ENCODE measurements at regions not wholly inside any gene's neighbourhood (a gene's known extent, or its start where the extent isn't known, plus 50 kb on each side); places are given as distances from the start of the nearest gene placed in this dataset.

DNA sequence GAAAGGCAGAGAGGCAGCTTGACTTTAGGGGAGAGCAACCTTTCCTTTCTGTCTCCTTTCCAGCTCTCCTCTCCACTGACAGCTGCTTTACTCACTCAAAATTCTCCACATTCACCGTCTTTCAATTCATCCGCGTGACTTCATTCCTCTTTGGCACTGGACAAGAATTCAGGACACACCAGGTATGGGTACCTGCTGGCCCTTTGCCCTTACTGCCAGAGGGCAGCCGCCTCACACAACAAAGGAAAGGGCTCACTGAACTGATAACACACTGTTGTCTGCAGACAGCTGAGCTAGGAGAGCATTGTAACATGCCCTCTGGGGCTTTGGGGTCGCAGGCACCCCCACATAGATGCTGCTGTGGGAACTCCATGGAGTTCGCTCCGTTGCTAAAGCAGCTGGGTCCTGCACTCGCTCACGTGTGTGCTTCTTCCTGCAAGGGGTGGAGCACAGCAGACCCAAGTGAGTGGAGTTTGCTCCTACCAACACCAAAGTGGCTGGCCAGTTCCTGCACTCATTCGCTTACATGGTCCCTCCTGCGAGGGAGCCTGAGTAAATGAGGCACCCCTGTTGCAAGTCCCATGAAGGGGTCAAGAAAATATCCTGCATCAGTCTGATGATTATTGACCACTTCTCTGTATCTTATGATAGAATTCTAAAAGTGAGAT, 79.0 kb upstream of the SGO1 start:
- H3K79me2 ChIP-seq (ENCODE audit: low read length) = no peaks in the 10 kb centered on the region
- no peak for DNase-seq
- no peak overlapping the region for H3K27ac ChIP-seq (ENCODE audit: low read length)
- no peak overlapping the region for H2AFZ ChIP-seq (ENCODE audit: low read length)
- no peak overlapping the region for H3K4me2 ChIP-seq (ENCODE audit: low read depth, low read length)
- H3F3A ChIP-seq (ENCODE audit: insufficient read depth, low read length) = no peaks in the 10 kb centered on the region
- H3K9me3 ChIP-seq (replicated peaks; ENCODE audit: insufficient read depth, low read length) = no peaks in the 10 kb centered on the region
- no peaks in the 10 kb centered on the region for H4K20me1 ChIP-seq (ENCODE audit: insufficient read depth, low read length)
- H3K27me3 ChIP-seq (replicated peaks; ENCODE audit: insufficient read depth, low read length) = no peaks in the 10 kb centered on the region
- H3K9ac ChIP-seq (ENCODE audit: low read length) = no peak overlapping the region
- no peaks in the 10 kb centered on the region for H3K9me2 ChIP-seq (replicated peaks; ENCODE audit: insufficient read depth, low read length)
- TF ChIP-seq EZH2phosphoT487 (IDR thresholded peaks at IDR 0.05; ENCODE audit: low read length) = no peak
- TF ChIP-seq EZH2 (optimal IDR thresholded peaks at IDR 0.05; ENCODE audit: low read depth, low read length) = no peak
- TF ChIP-seq CTCF (IDR thresholded peaks at IDR 0.05; ENCODE audit: low read length) = no peak
- no peak overlapping the region for H3K4me3 ChIP-seq (ENCODE audit: low read length)
- no peaks in the 10 kb centered on the region for H3K36me3 ChIP-seq (replicated peaks; ENCODE audit: insufficient read depth, low read length)
- no peaks in the 10 kb centered on the region for H3K4me1 ChIP-seq (ENCODE audit: low read length)

DNA sequence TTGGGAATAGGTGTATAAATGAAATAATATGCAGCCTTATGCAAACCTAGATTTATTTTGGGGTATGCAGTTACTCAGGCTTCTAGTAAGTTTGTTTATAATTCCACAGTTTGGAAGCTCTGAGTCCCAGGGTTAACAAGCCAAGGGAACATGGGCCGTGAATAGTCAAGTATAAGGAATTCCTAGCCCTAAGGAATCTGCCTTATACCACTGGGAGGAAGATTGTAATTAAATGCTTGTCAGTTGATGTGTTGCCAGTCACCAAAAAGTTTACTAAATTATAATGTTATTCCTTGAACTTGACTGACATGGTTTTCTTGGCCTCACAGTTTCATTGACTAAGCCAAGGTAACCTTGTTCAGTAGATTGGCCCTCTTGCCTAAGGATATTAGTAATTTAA, 72.4 kb upstream of the SGO1 start:
- Histone ChIP-seq H3K79me2 (ENCODE audit: low read length) (no peaks in the 10 kb centered on the region), H3K36me3 (replicated peaks; ENCODE audit: insufficient read depth, low read length) (no peaks in the 10 kb centered on the region), H3K27me3 (replicated peaks; ENCODE audit: insufficient read depth, low read length) (no peaks in the 10 kb centered on the region), H2AFZ (ENCODE audit: low read length) (no peak overlapping the region), H4K20me1 (ENCODE audit: insufficient read depth, low read length) (no peaks in the 10 kb centered on the region), H3K9ac (ENCODE audit: low read length) (no peak overlapping the region), H3F3A (ENCODE audit: insufficient read depth, low read length) (no peaks in the 10 kb centered on the region), H3K9me3 (replicated peaks; ENCODE audit: insufficient read depth, low read length) (no peaks in the 10 kb centered on the region), H3K9me2 (replicated peaks; ENCODE audit: insufficient read depth, low read length) (no peaks in the 10 kb centered on the region), H3K4me2 (ENCODE audit: low read depth, low read length) (no peak overlapping the region), H3K4me3 (ENCODE audit: low read length) (no peak overlapping the region), H3K27ac (ENCODE audit: low read length) (no peak overlapping the region), H3K4me1 (ENCODE audit: low read length) (no peaks in the 10 kb centered on the region)
- TF ChIP-seq EZH2 (optimal IDR thresholded peaks at IDR 0.05; ENCODE audit: low read depth, low read length) = no peak
- no peak for TF ChIP-seq EZH2phosphoT487 (IDR thresholded peaks at IDR 0.05; ENCODE audit: low read length)
- no peak for TF ChIP-seq CTCF (IDR thresholded peaks at IDR 0.05; ENCODE audit: low read length)
- no peak for DNase-seq

DNA sequence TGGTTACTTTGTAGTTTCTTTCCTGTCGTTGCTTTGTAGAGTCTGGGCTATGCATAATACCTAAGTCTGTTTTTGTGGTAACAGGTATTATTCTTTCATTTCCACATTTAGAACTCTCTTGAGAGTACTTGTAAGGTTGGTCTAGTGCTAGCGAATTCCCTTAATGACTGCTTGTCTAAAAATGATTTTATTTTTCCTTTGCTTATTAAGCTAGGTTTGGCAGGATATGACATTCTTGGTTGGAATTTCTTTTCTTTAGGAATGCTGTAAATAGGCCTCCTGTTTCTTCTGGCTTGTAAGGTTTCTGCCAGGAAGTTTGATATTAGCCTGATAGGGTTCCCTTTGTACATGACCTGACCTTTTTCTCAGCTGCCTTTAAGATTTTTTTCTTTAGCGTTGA, 70.1 kb upstream of the SGO1 start:
- H3K27ac ChIP-seq (ENCODE audit: low read length) = no peak overlapping the region
- DNase-seq = peak; percentile 14
- no peaks in the 10 kb centered on the region for H3F3A ChIP-seq (ENCODE audit: insufficient read depth, low read length)
- no peak for TF ChIP-seq EZH2 (optimal IDR thresholded peaks at IDR 0.05; ENCODE audit: low read depth, low read length)
- TF ChIP-seq EZH2phosphoT487 (IDR thresholded peaks at IDR 0.05; ENCODE audit: low read length) = no peak
- TF ChIP-seq CTCF (IDR thresholded peaks at IDR 0.05; ENCODE audit: low read length) = no peak
- H3K4me2 ChIP-seq (ENCODE audit: low read depth, low read length) = no peak overlapping the region
- no peaks in the 10 kb centered on the region for H4K20me1 ChIP-seq (ENCODE audit: insufficient read depth, low read length)
- no peaks in the 10 kb centered on the region for H3K9me2 ChIP-seq (replicated peaks; ENCODE audit: insufficient read depth, low read length)
- no peaks in the 10 kb centered on the region for H3K79me2 ChIP-seq (ENCODE audit: low read length)
- H3K4me1 ChIP-seq (ENCODE audit: low read length) = no peaks in the 10 kb centered on the region
- no peaks in the 10 kb centered on the region for H3K36me3 ChIP-seq (replicated peaks; ENCODE audit: insufficient read depth, low read length)
- no peak overlapping the region for H2AFZ ChIP-seq (ENCODE audit: low read length)
- no peaks in the 10 kb centered on the region for H3K9me3 ChIP-seq (replicated peaks; ENCODE audit: insufficient read depth, low read length)
- no peak overlapping the region for H3K4me3 ChIP-seq (ENCODE audit: low read length)
- no peaks in the 10 kb centered on the region for H3K27me3 ChIP-seq (replicated peaks; ENCODE audit: insufficient read depth, low read length)
- H3K9ac ChIP-seq (ENCODE audit: low read length) = no peak overlapping the region
